H9 (cell line): ENCODE measurements at regions not wholly inside any gene's neighbourhood (a gene's known extent, or its start where the extent isn't known, plus 50 kb on each side); places are given as distances from the start of the nearest gene placed in this dataset.

Source experiments
- DNase-seq: peaks from one replicate; pipeline ENCODE4 v3.0.0-alpha.2; 2017
- H2AFZ ChIP-seq: one replicate; pipeline ENCODE4 v1.6.1; 2013; ENCODE audit warnings: mild to moderate bottlenecking, low read length, control low read depth, moderate library complexity
- H2AK5ac ChIP-seq: 2 replicates; pipeline ENCODE4 v1.6.1; 2013; ENCODE audit warnings: low read length, control low read depth, mixed read lengths; ENCODE audit not compliant: insufficient read length
- H2BK120ac ChIP-seq: one replicate; pipeline ENCODE4 v1.6.1; 2013; ENCODE audit warnings: low read depth, mild to moderate bottlenecking, low read length, control low read depth, inconsistent platforms; ENCODE audit not compliant: poor library complexity, severe bottlenecking
- H2BK12ac ChIP-seq: 2 replicates; pipeline ENCODE4 v1.6.1; 2013; ENCODE audit warnings: low read length, control low read depth, mixed read lengths, low read depth; ENCODE audit not compliant: insufficient read length
- H2BK15ac ChIP-seq: 2 replicates; pipeline ENCODE4 v1.6.1; 2013; ENCODE audit warnings: low read depth, low read length, control low read depth
- H2BK20ac ChIP-seq: one replicate; pipeline ENCODE4 v1.6.1; 2013; ENCODE audit warnings: low read depth, mild to moderate bottlenecking, low read length, control low read depth, inconsistent platforms; ENCODE audit not compliant: poor library complexity, severe bottlenecking
- H2BK5ac ChIP-seq: 2 replicates; pipeline ENCODE4 v1.6.1; 2013; ENCODE audit warnings: low read length, control low read depth, mixed read lengths; ENCODE audit not compliant: insufficient read length
- H3K14ac ChIP-seq: 2 replicates; pipeline ENCODE4 v1.6.1; 2013; ENCODE audit warnings: low read length, control low read depth; ENCODE audit not compliant: insufficient read depth
- H3K18ac ChIP-seq: 2 replicates; pipeline ENCODE4 v1.6.1; 2013; ENCODE audit warnings: low read depth, mild to moderate bottlenecking, mixed read lengths, low read length, control low read depth; ENCODE audit not compliant: insufficient read length
- H3K23ac ChIP-seq: 2 replicates; pipeline ENCODE4 v1.6.1; 2013; ENCODE audit warnings: low read length, control low read depth, mixed read lengths, low read depth; ENCODE audit not compliant: insufficient read length
- H3K23me2 ChIP-seq: 2 replicates; pipeline ENCODE4 v1.6.1; 2013; ENCODE audit warnings: low read depth, mild to moderate bottlenecking, mixed read lengths, low read length, control low read depth; ENCODE audit not compliant: insufficient read length, poor library complexity, severe bottlenecking
- H3K27ac ChIP-seq: 2 replicates; pipeline ENCODE4 v1.5.1; 2013; ENCODE audit warnings: low read length, control low read depth, mixed read lengths, low read depth; ENCODE audit not compliant: insufficient read length
- H3K27me3 ChIP-seq: 2 replicates; pipeline ENCODE4 v1.6.1; 2013; ENCODE audit warnings: low read length, control low read depth, inconsistent platforms; ENCODE audit not compliant: insufficient read depth
- H3K4ac ChIP-seq: 2 replicates; pipeline ENCODE4 v1.6.1; 2013; ENCODE audit warnings: low read depth, mild to moderate bottlenecking, control low read depth, inconsistent platforms, low read length, moderate library complexity
- H3K4me1 ChIP-seq: 2 replicates; pipeline ENCODE4 v1.6.1; 2013; ENCODE audit warnings: low read length, control low read depth, inconsistent platforms; ENCODE audit not compliant: insufficient read depth
- H3K4me2 ChIP-seq: 2 replicates; pipeline ENCODE4 v1.6.1; 2013; ENCODE audit warnings: low read length, control low read depth, mixed read lengths; ENCODE audit not compliant: insufficient read length, insufficient read depth
- H3K56ac ChIP-seq: 2 replicates; pipeline ENCODE4 v1.6.1; 2013; ENCODE audit warnings: low read depth, mild to moderate bottlenecking, mixed read lengths, low read length, control low read depth; ENCODE audit not compliant: insufficient read length
- H3K79me1 ChIP-seq: 2 replicates; pipeline ENCODE4 v1.6.1; 2013; ENCODE audit warnings: low read depth, mild to moderate bottlenecking, moderate library complexity, low read length, control low read depth, inconsistent platforms; ENCODE audit not compliant: insufficient read depth, poor library complexity, severe bottlenecking
- H3K79me2 ChIP-seq: 2 replicates; pipeline ENCODE4 v1.6.1; 2013; ENCODE audit warnings: low read length, control low read depth, inconsistent platforms; ENCODE audit not compliant: insufficient read depth
- H3K9ac ChIP-seq: 2 replicates; pipeline ENCODE4 v1.6.1; 2013; ENCODE audit warnings: low read length, control low read depth, mixed read lengths; ENCODE audit not compliant: insufficient read length; ENCODE audit errors: extremely low read depth
- H3K9me3 ChIP-seq: one replicate; pipeline ENCODE4 v1.6.1; 2013; ENCODE audit warnings: low read depth, low read length, inconsistent platforms; ENCODE audit not compliant: control insufficient read depth
- H3T11ph ChIP-seq: one replicate; pipeline ENCODE4 v1.6.1; 2013; ENCODE audit warnings: mild to moderate bottlenecking, low read length, control low read depth, inconsistent platforms
- H4K20me1 ChIP-seq: one replicate; pipeline ENCODE4 v1.6.1; 2013; ENCODE audit not compliant: control insufficient read depth, insufficient read length, insufficient read depth
- H4K5ac ChIP-seq: 2 replicates; pipeline ENCODE4 v1.6.1; 2013; ENCODE audit warnings: low read depth, mild to moderate bottlenecking, mixed read lengths, low read length, control low read depth; ENCODE audit not compliant: insufficient read length
- H4K8ac ChIP-seq: replicated peaks from 2 replicates; pipeline ENCODE4 v1.6.1; 2013; ENCODE audit warnings: low read length, control low read depth, mixed read lengths, low read depth; ENCODE audit not compliant: insufficient read length
- H4K91ac ChIP-seq: 2 replicates; pipeline ENCODE4 v1.6.1; 2013; ENCODE audit warnings: low read depth, mild to moderate bottlenecking, moderate library complexity, mixed read lengths, low read length, control low read depth; ENCODE audit not compliant: insufficient read length
- H3K27ac Mint-ChIP-seq, 3 experiments: 2 replicates in 2 of 3; 3 replicates in 1 of 3; pipeline ENCODE4 v1.8.0; 2020 to 2021; ENCODE audit warnings: mixed read lengths in 3 of 3, mild to moderate bottlenecking in 1 of 3, moderate library complexity in 1 of 3
- H3K27me3 Mint-ChIP-seq: 2 replicates; pipeline ENCODE4 v1.8.0; 2021; ENCODE audit warnings: low read depth, mild to moderate bottlenecking, moderate library complexity, mixed read lengths
- H3K36me3 Mint-ChIP-seq, 3 experiments: 2 replicates in 2 of 3; 3 replicates in 1 of 3; pipeline ENCODE4 v1.8.0; 2020 to 2021; ENCODE audit warnings: low read depth in 3 of 3, mixed read lengths in 3 of 3; ENCODE audit not compliant: insufficient read depth in 1 of 3
- H3K4me1 Mint-ChIP-seq, 2 experiments: 2 replicates each; pipeline ENCODE4 v1.8.0; 2020; ENCODE audit warnings: mixed read lengths in 2 of 2
- H3K4me3 Mint-ChIP-seq, 2 experiments: 2 replicates in 1 of 2; 3 replicates in 1 of 2; pipeline ENCODE4 v1.8.0; 2020 to 2021; ENCODE audit warnings: mild to moderate bottlenecking in 2 of 2, mixed read lengths in 2 of 2, moderate library complexity in 1 of 2
- H3K9me3 Mint-ChIP-seq, 2 experiments: 2 replicates in 1 of 2; 3 replicates in 1 of 2; pipeline ENCODE4 v1.8.0; 2020; ENCODE audit warnings: mild to moderate bottlenecking in 2 of 2, mixed read lengths in 2 of 2, moderate library complexity in 1 of 2
- CTCF ChIP-seq: fragments of 200-600 bp; sonication (generic); conservative IDR thresholded peaks from 3 replicates; pipeline ENCODE4 v1.8.0; 2021; ENCODE audit warnings: antibody characterized with exemption, mild to moderate bottlenecking
- WGBS: extraction: QIAGEN DNeasy Blood & Tissue Kit; methylation state at CpG from one replicate; pipeline ENCODE4 v1.1.7; 2013; ENCODE audit warnings: missing lambda C conversion rate, low lambda C conversion rate, mixed read lengths; ENCODE audit not compliant: insufficient read length; ENCODE audit errors: extremely low coverage; 5-methylcytosine and 5-hydroxymethylcytosine counted together

GRCh38 chr11:28482666-28483065, 374.5 kb downstream of the METTL15 start:
- Histone ChIP-seq H2BK120ac (no peak overlapping the region), H2AFZ (no peak overlapping the region), H3K9me3 (no peaks in the 10 kb centered on the region), H3K4me1 (no peaks in the 10 kb centered on the region), H2AK5ac (no peak overlapping the region), H3K18ac (no peak overlapping the region), H3K4me2 (no peak overlapping the region), H3K27ac (no peak overlapping the region), H4K5ac (no peak overlapping the region), H4K91ac (no peak overlapping the region), H3K56ac (no peak overlapping the region), H3K23ac (no peak overlapping the region), H4K20me1 (no peaks in the 10 kb centered on the region), H4K8ac (no peak overlapping the region), H2BK5ac (no peak overlapping the region), H3T11ph (no peak overlapping the region), H2BK12ac (no peak overlapping the region), H3K4ac (no peak overlapping the region), H3K79me2 (no peaks in the 10 kb centered on the region), H2BK15ac (no peak overlapping the region), H3K9ac (no peak overlapping the region), H2BK20ac (no peak overlapping the region), H3K79me1 (no peaks in the 10 kb centered on the region), H3K14ac (no peak overlapping the region), H3K27me3 (no peaks in the 10 kb centered on the region), H3K23me2 (no peaks in the 10 kb centered on the region)
- DNase-seq: no peak
- no peaks in the 10 kb centered on the region for H3K27me3 Mint-ChIP-seq
- TF ChIP-seq CTCF: no peak
- no peak overlapping the region for H3K27ac Mint-ChIP-seq
- H3K9me3 Mint-ChIP-seq: no peaks in the 10 kb centered on the region
- H3K36me3 Mint-ChIP-seq: no peaks in the 10 kb centered on the region
- H3K4me1 Mint-ChIP-seq: peaks cover 3 to 4% of the 10 kb centered on the region in 2 experiments; a peak in 2 of 4 replicates
- WGBS: no CpG with 5 or more reads among the region's 2 CpGs
- H3K4me3 Mint-ChIP-seq: no peak overlapping the region
